ENCODE measurements at regions not wholly inside any gene's neighbourhood (a gene's known extent, or its start where the extent isn't known, plus 50 kb on each side); places are given as distances from the start of the nearest gene placed in this dataset.

DNA sequence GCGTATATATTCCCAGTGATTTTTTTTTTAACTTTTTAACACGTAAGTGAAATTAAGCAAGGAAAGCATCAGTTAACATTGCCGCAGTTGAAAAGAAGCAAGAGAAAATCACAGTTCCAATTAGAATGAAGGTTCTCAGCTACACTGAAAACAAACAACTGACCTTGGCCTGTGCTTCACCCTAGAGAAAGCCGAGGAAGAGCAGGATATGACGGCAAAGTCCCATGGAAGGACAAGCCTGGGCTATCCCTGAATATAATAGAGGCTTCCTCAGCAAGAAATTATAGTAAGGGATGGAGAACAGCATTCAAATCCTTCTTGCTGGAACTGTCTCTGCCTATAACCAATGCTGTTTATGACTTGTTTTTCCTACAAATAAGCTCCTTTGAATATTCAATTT is 83.0 kb upstream of the INHBA start:
- Histone ChIP-seq H3K4me1 (ENCODE audit: control insufficient read depth in 2 of 2, insufficient read depth in 2 of 2, low read length in 2 of 2) (no peaks in the 10 kb centered on the region), H3K4me3 (ENCODE audit: control extremely low read depth in 1 of 5, extremely low read depth in 1 of 5, insufficient read depth in 1 of 5, low read depth in 2 of 5, low read length in 4 of 5) (no peak overlapping the region), H3K27ac (ENCODE audit: low read length in 2 of 2) (no peak overlapping the region), H4K20me1 (ENCODE audit: control insufficient read depth, insufficient read depth, low read length, poor library complexity, severe bottlenecking) (no peaks in the 10 kb centered on the region), H3K9ac (ENCODE audit: low read length) (no peak overlapping the region), H3K4me2 (replicated peaks; ENCODE audit: low read depth, low read length, poor library complexity, severe bottlenecking) (no peak overlapping the region), H2AFZ (ENCODE audit: insufficient read depth, low read depth, low read length, poor library complexity, severe bottlenecking) (no peak overlapping the region), H3K79me2 (ENCODE audit: control insufficient read depth, insufficient read depth, low read length) (no peaks in the 10 kb centered on the region), H3K36me3 (replicated peaks in 1 of 2; ENCODE audit: control extremely low read depth in 1 of 2, control insufficient read depth in 1 of 2, extremely low read depth in 1 of 2, insufficient read depth in 2 of 2, low read length in 1 of 2) (no peaks in the 10 kb centered on the region), H3K27me3 (replicated peaks in 1 of 4; ENCODE audit: control extremely low read depth in 1 of 4, control insufficient read depth in 3 of 4, insufficient read depth in 4 of 4, low read length in 3 of 4) (no peaks in the 10 kb centered on the region), H3K9me3 (ENCODE audit: control extremely low read depth in 1 of 3, control insufficient read depth in 2 of 3, insufficient read depth in 1 of 3, low read length in 2 of 3) (no peaks in the 10 kb centered on the region)
- TF ChIP-seq EZH2 (IDR thresholded peaks at IDR 0.05; ENCODE audit: borderline replicate concordance, insufficient read depth, low read depth, low read length, poor library complexity, severe bottlenecking) = no peak
- TF ChIP-seq, protein P1, sequence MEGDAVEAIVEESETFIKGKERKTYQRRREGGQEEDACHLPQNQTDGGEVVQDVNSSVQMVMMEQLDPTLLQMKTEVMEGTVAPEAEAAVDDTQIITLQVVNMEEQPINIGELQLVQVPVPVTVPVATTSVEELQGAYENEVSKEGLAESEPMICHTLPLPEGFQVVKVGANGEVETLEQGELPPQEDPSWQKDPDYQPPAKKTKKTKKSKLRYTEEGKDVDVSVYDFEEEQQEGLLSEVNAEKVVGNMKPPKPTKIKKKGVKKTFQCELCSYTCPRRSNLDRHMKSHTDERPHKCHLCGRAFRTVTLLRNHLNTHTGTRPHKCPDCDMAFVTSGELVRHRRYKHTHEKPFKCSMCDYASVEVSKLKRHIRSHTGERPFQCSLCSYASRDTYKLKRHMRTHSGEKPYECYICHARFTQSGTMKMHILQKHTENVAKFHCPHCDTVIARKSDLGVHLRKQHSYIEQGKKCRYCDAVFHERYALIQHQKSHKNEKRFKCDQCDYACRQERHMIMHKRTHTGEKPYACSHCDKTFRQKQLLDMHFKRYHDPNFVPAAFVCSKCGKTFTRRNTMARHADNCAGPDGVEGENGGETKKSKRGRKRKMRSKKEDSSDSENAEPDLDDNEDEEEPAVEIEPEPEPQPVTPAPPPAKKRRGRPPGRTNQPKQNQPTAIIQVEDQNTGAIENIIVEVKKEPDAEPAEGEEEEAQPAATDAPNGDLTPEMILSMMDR (IDR thresholded peaks at IDR 0.05) = no peak
- ATAC-seq (ENCODE audit: low read depth) (no peak), DNase-seq (no peak)
- no CpG with 5 or more reads among the region's 5 CpGs for WGBS (ENCODE audit: insufficient coverage)
- peaks cover 2% of the 10 kb centered on the region for H3K9me3 Mint-ChIP-seq (ENCODE audit: insufficient read depth)
- ChIA-PET CTCF (no interaction called here), POLR2A (no interaction called here)
- H3K4me3 Mint-ChIP-seq = no peak overlapping the region
- H3K27ac Mint-ChIP-seq = no peak overlapping the region
- H3K4me1 Mint-ChIP-seq = peaks cover 3% of the 10 kb centered on the region
- intact Hi-C loops (cut with micrococcal nuclease) = no loop called here
- no peaks in the 10 kb centered on the region for H3K27me3 Mint-ChIP-seq

DNA sequence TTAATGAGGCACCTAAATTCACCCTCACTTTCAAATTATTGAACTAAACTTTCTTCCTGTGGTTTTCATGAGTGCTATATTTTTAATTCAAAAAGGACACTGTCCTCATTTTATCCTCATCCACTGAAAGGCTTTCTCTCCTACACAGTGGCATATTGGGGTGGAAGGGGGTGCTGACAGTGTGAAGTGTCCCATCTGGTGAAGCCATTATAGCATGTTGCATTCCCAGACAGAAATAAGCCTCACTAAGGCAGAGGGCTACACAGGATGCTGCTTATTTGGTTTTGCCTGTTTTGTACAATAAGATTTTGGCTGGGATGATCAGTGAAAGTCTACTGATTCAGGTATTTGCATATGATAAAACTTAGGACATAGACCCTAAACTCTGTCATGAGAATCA is 82.4 kb upstream of the INHBA start:
- Mint-ChIP-seq H3K27ac (no peak overlapping the region), H3K9me3 (ENCODE audit: insufficient read depth) (peaks cover 2% of the 10 kb centered on the region), H3K27me3 (no peaks in the 10 kb centered on the region), H3K4me1 (peaks cover 8% of the 10 kb centered on the region), H3K4me3 (no peak overlapping the region)
- H3K9me3 ChIP-seq (ENCODE audit: control extremely low read depth in 1 of 3, control insufficient read depth in 2 of 3, insufficient read depth in 1 of 3, low read length in 2 of 3) = no peaks in the 10 kb centered on the region
- ChIA-PET CTCF (no interaction called here), POLR2A (no interaction called here)
- no peak overlapping the region for H3K4me3 ChIP-seq (ENCODE audit: control extremely low read depth in 1 of 5, extremely low read depth in 1 of 5, insufficient read depth in 1 of 5, low read depth in 2 of 5, low read length in 4 of 5)
- no peaks in the 10 kb centered on the region for H3K79me2 ChIP-seq (ENCODE audit: control insufficient read depth, insufficient read depth, low read length)
- H3K27me3 ChIP-seq (replicated peaks in 1 of 4; ENCODE audit: control extremely low read depth in 1 of 4, control insufficient read depth in 3 of 4, insufficient read depth in 4 of 4, low read length in 3 of 4) = no peaks in the 10 kb centered on the region
- H3K27ac ChIP-seq (ENCODE audit: low read length in 2 of 2) = no peak overlapping the region
- no peak for DNase-seq
- ATAC-seq (ENCODE audit: low read depth) = no peak
- no peaks in the 10 kb centered on the region for H4K20me1 ChIP-seq (ENCODE audit: control insufficient read depth, insufficient read depth, low read length, poor library complexity, severe bottlenecking)
- TF ChIP-seq, protein P1 (IDR thresholded peaks at IDR 0.05) = no peak
- TF ChIP-seq EZH2 (IDR thresholded peaks at IDR 0.05; ENCODE audit: borderline replicate concordance, insufficient read depth, low read depth, low read length, poor library complexity, severe bottlenecking) = no peak
- no peaks in the 10 kb centered on the region for H3K36me3 ChIP-seq (replicated peaks in 1 of 2; ENCODE audit: control extremely low read depth in 1 of 2, control insufficient read depth in 1 of 2, extremely low read depth in 1 of 2, insufficient read depth in 2 of 2, low read length in 1 of 2)
- no peak overlapping the region for H3K4me2 ChIP-seq (replicated peaks; ENCODE audit: low read depth, low read length, poor library complexity, severe bottlenecking)
- H3K4me1 ChIP-seq (ENCODE audit: control insufficient read depth in 2 of 2, insufficient read depth in 2 of 2, low read length in 2 of 2) = peaks cover 2 to 4% of the 10 kb centered on the region in 2 donors
- no peak overlapping the region for H3K9ac ChIP-seq (ENCODE audit: low read length)
- H2AFZ ChIP-seq (ENCODE audit: insufficient read depth, low read depth, low read length, poor library complexity, severe bottlenecking) = no peak overlapping the region
- intact Hi-C loops (cut with micrococcal nuclease) = no loop called here
